GM18907 (cell line): ENCODE measurements at regions not wholly inside any gene's neighbourhood (a gene's known extent, or its start where the extent isn't known, plus 50 kb on each side); places are given as distances from the start of the nearest gene placed in this dataset.
"Not testable (repeated sequence)": the region's sequence is repeated elsewhere in the genome, so short reads cannot be mapped to it uniquely, and the experiment has no call there.

Experiments used
- ATAC-seq: cut with Tn5 transposase; IDR thresholded peaks from one replicate; pipeline ENCODE4 v1.9.1; 2021; ENCODE audit warnings: mild to moderate bottlenecking, moderate library complexity; ENCODE audit not compliant: unreplicated experiment

DNA sequence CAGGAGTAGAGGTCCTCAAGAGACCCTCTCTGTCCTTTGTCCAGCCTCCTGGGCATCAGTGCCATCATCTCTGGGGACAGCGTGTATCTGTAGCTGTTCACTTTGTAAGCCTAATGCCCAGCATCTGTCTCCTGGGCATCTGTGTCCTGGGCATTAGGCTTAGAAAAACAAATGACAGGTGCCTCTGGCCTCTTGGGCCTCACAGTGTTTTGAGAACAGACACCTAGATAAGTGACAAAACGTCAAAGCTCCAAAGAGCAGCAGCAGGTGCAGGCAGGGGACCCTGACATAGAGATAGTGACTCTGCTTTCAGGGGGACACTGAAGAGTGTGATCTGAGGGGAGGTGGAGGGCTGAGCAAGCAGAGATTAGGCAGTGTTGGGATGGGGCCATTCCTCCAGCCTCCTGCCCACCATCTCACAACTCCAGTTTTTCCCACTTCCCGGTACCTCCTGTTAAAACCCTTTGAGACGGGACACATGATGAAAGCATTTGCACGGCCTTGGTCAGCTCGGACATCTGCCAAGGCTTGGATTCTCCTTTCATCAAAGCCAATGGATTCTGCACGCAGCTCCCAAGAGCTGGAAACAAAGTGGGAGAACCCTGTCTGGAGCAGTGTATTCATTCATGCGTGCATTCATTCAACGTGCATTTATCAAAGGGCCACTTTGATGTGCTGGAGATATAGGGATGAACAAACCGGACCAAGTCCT, 55.5 kb upstream of the CD93 start:
- ATAC-seq, result no peak

- ATAC-seq, result no peak
These were observed 54.9 kb upstream of the CD93 start for GRCh38 chr20:23140991-23141390.

DNA sequence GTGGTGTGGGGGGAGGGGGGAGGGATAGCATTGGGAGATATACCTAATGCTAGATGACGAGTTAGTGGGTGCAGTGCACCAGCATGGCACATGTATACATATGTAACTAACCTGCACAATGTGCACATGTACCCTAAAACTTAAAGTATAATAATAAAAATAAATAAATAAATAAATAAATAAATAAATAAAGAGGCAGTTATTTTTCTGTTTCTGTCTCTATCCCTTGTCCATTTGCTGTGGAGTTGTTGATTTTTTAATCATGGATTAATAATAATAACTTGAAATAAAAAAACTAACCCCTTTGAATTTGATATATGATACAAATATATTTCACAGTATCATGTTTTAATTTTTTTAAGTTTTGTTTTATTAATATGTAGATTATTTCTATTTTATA, 53.9 kb upstream of the CD93 start:
- ATAC-seq, result not testable (repeated sequence)

DNA sequence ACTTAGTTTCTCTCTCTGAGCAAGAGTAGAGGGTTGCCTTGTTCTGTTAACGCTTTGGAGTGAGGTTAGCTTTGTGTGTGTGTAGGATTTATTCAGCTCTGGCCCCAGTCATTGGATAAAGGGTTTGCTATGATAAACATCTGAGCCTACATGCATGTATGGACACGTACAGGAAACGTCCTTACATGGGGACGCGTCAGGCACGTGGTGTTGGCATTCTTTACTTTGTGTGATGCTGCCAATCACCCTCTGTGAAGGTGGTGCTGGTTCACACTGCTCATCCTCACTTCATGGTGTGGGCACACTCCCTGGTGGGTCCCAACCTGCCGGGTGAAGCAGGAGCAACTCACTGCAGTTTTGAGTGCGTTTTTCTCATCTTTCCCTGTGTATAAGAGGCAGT, 53.4 kb upstream of the CD93 start:
- no peak for ATAC-seq

GRCh38 chr20:23138682-23139081, 52.6 kb upstream of the CD93 start:
- ATAC-seq, result no peak

DNA sequence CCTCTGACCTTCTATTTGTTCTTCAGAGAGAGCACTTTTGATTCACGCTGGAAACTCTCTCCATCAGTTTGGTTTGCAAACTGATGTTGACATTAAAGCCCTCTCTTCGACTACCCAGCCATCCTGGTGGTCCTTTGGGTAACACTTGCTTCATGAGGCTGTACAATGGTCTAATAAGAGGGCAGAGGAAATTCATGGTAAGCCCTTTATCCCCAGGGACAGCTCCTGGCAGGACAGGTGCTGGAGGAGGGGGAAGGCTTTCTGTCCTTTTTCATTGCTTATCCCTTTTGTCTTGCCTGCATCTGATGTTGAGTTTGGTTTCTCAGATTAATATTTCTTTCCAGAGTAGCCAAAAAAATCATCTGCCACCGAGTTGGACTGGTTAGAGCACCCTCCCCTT, 52.1 kb upstream of the CD93 start:
- ATAC-seq, result no peak

- no peak for ATAC-seq
These were observed 51.0 kb upstream of the CD93 start for GRCh38 chr20:23136893-23137745.

DNA sequence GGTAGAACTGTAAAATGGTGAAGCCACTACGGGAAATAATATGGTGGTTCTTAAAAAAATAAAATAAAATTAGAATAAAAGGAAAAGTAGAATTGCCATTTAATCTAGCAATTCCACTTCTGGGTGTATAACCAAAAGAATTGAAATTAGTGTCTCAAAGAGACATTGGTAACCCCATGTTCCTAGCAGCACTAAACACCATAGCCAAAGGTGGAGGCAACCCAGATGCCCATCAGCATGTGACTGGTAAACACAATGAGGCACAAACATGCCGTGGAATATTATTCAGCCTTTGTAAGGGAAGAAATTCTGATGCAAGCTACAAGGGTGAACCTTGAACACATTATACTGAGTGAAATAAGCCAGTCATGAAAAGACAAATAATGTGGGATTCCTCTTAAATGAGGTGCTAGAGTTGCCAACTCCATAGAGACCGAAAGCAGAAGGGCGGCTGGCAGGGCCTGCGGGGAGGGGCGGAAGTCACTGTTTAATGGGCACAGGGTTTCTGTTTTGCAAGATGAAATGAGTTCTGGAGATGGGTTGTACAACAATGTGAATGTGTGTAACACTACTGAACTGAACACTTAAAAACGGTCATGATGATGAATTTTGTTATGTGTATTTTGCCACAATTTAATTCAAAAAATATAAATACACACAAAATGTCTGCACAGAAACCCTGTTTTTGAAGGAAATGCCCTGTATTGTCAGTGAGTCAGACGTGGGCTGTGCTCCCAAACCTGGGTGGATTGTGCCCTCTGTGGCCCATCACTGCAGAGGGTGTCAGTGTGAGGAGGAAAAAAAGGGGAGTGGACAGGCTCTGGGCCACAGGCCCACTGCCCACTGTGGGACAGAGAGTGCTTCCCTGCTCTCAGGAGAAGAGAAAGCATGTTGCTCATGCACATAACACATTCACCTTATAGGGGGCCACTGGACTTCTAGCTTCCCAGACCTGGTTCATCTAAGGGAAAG, 49.6 kb upstream of the CD93 start:
- ATAC-seq, result no peak
